ENCODE measurements at regions not wholly inside any gene's neighbourhood (a gene's known extent, or its start where the extent isn't known, plus 50 kb on each side); places are given as distances from the start of the nearest gene placed in this dataset.
"Not testable (repeated sequence)": the region's sequence is repeated elsewhere in the genome, so short reads cannot be mapped to it uniquely, and the experiment has no call there.

- DNase-seq (no peak), ATAC-seq (no peak)
- Mint-ChIP-seq H3K4me1 (ENCODE audit: low read depth) (no peaks in the 10 kb centered on the region), H3K4me3 (no peak overlapping the region), H3K27me3 (ENCODE audit: low read depth) (peaks cover 3% of the 10 kb centered on the region), H3K9me3 (no peaks in the 10 kb centered on the region), H3K36me3 (ENCODE audit: insufficient read depth) (no peaks in the 10 kb centered on the region)
These were observed 84.8 kb upstream of the ATP1A1 start for GRCh38 chr1:116288201-116288598.

DNA sequence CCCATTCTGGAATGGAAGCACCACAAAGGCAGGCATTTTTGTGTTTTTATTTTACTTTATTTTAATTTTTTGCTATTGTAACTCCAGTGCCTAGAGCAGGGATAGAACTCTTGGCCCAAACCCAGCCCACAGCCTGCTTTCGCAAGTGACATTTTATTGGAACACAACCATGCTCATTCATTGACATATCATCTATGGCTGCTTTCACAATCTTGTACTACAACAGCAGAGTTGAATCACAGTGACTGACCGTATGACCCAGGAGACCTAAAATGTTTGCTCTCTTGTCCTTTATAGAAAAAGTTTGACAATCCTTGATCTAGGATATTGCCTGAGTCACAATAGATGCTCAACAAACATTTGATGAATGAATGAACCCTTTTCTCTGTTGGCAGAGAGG is 83.9 kb upstream of the ATP1A1 start:
- no peaks in the 10 kb centered on the region for H3K36me3 Mint-ChIP-seq (ENCODE audit: insufficient read depth)
- no peak overlapping the region for H3K4me3 Mint-ChIP-seq
- no peak for DNase-seq
- H3K27me3 Mint-ChIP-seq (ENCODE audit: low read depth), result peaks cover 3% of the 10 kb centered on the region
- ATAC-seq, result no peak
- H3K4me1 Mint-ChIP-seq (ENCODE audit: low read depth), result no peaks in the 10 kb centered on the region
- no peaks in the 10 kb centered on the region for H3K9me3 Mint-ChIP-seq

DNA sequence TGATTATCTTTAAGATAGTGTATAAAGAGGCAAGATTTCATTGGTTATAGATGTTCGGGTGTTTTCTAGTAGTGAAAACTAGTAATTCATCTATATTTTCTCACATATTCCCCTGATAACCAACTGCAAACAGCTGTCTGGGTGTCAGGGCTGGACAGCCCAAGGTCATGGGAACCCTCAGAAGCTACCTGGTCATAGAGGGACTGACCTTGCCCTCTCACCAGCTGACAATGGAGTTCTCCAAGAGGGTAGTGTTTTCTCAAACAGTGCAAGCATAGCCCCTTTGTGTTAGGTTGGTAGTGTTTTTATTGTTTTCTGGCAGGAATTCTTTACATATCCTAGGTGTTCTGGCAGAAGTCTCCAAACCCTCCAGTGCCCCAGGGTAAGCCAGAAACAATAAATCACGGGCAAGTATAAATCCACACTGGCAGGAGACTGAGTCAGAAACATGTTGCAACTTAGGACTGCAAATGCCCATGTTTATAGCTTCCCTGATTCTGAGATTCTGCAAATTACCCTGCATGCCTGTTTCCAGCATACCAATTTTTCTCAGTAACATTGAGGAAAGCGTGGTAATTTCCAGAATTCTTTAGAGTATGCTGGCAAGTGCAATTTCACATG is 82.8 kb upstream of the ATP1A1 start:
- no peak for DNase-seq
- ATAC-seq, result no peak
- peaks cover 1% of the 10 kb centered on the region for H3K27me3 Mint-ChIP-seq (ENCODE audit: low read depth)
- H3K4me3 Mint-ChIP-seq, result no peak overlapping the region
- H3K4me1 Mint-ChIP-seq (ENCODE audit: low read depth), result no peaks in the 10 kb centered on the region
- no peaks in the 10 kb centered on the region for H3K36me3 Mint-ChIP-seq (ENCODE audit: insufficient read depth)
- H3K9me3 Mint-ChIP-seq, result no peaks in the 10 kb centered on the region

DNA sequence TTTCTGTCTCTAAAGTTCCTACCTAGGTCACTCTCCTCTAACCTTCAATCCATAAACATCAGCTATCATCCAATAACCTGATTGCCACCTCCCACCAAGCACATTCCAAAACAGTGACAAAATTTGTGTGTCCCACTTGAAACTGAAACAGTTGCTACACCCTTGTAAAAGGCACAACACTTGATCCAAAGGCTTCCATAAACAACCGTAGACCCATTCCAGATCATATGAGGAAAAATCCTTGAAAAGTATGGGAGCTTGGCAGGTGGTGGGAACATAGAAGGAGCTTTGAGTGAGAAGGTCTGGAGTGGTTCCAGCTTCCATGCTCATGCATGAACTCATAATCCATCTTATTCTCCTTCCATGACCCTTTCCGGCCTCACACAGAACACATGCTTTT is 82.0 kb upstream of the ATP1A1 start:
- Mint-ChIP-seq H3K36me3 (ENCODE audit: insufficient read depth) (no peaks in the 10 kb centered on the region), H3K9me3 (no peaks in the 10 kb centered on the region), H3K27me3 (ENCODE audit: low read depth) (no peaks in the 10 kb centered on the region), H3K4me1 (ENCODE audit: low read depth) (no peaks in the 10 kb centered on the region), H3K4me3 (no peak overlapping the region)
- ATAC-seq, result no peak
- no peak for DNase-seq

- H3K36me3 Mint-ChIP-seq (ENCODE audit: insufficient read depth), result no peaks in the 10 kb centered on the region
- H3K27me3 Mint-ChIP-seq (ENCODE audit: low read depth), result no peaks in the 10 kb centered on the region
- H3K4me3 Mint-ChIP-seq, result no peak overlapping the region
- DNase-seq (no peak), ATAC-seq (no peak)
- no peaks in the 10 kb centered on the region for H3K4me1 Mint-ChIP-seq (ENCODE audit: low read depth)
- no peaks in the 10 kb centered on the region for H3K9me3 Mint-ChIP-seq
These were observed 79.9 kb upstream of the ATP1A1 start for GRCh38 chr1:116292929-116293725.

DNA sequence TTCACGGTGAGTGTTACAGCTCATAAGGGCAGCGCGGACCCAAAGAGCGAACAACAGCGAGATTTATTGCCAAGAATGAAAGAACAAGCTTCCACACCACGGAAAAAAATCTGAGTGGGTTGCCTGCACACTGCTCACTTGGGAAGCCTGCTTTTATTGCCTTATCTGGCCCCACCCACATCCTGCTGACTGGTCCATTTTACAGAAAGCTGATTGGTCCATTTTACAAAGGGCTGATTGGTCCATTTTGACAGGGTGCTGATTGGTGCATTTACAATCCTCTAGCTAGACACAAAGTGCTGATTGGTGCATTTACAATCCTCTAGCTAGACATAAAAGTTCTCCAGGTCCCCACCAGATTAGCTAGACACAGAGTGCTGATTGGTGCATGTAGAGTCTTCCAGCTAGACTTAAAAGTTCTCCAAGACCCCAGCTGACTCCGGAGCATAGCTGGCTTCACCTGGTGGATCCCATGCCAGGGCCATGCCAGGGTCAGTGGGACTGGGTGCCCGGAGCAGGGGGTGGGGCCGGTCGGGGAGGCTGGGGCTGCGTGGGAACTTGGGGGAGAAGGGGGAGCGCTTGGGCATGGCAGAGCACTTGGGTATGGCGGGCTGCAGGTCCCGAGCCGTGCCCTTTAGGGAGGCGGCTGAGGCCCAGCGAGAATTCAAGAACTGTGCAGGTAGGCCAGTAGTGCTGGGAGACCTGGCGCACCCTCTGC is 75.4 kb upstream of the ATP1A1 start:
- no peaks in the 10 kb centered on the region for H3K36me3 Mint-ChIP-seq (ENCODE audit: insufficient read depth)
- H3K4me1 Mint-ChIP-seq (ENCODE audit: low read depth), result peaks cover 6% of the 10 kb centered on the region
- H3K9me3 Mint-ChIP-seq, result no peaks in the 10 kb centered on the region
- DNase-seq, result no peak
- H3K27me3 Mint-ChIP-seq (ENCODE audit: low read depth), result no peaks in the 10 kb centered on the region
- no peak overlapping the region for H3K4me3 Mint-ChIP-seq
- no peak for ATAC-seq

GRCh38 chr1:116298213-116298579 is 74.8 kb upstream of the ATP1A1 start:
- not testable (repeated sequence) for H3K4me1 Mint-ChIP-seq (ENCODE audit: low read depth); DNase-seq; H3K9me3 Mint-ChIP-seq; H3K36me3 Mint-ChIP-seq (ENCODE audit: insufficient read depth); H3K4me3 Mint-ChIP-seq; ATAC-seq; H3K27me3 Mint-ChIP-seq (ENCODE audit: low read depth)

DNA sequence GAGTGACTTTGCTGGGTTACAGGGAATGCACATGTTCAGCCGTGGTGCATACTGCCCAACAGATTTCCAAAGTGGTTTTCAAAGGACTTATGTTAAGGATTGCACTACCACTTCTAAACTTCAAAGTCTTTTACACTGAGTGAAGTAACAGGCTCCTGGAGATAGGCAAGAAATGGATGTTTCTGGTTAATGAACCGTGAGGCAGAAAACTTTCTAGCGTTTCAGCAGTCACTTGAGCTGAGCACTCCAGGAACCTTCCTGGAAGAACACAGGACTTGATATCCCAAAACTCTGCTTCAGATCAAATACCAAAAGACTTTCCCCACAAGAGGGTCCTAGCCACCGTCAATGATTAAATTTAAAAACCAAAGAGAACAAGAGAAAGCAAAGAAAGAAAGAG is 74.3 kb upstream of the ATP1A1 start:
- Mint-ChIP-seq H3K27me3 (ENCODE audit: low read depth) (no peaks in the 10 kb centered on the region), H3K36me3 (ENCODE audit: insufficient read depth) (no peaks in the 10 kb centered on the region), H3K4me3 (no peak overlapping the region), H3K4me1 (ENCODE audit: low read depth) (peaks cover 6% of the 10 kb centered on the region), H3K9me3 (no peaks in the 10 kb centered on the region)
- DNase-seq, result no peak
- ATAC-seq, result no peak

DNA sequence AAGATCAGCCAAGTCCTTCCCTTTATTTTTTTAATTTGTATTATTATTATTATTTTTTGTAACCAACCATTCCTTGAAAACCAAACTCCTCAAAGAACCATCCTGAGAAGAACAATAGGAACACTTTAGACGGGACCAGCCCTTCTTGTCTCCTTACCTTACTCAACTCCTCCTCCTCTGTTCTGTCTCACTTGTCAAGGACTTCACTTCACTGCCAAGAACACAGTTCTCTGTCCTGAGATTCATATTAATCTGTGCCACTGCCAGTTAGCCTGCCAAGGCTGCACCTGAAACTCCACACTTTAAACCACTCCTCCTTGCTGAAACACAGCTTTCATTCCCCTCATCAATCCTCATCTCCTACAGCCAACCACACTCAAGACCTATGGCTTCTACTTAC is 73.8 kb upstream of the ATP1A1 start:
- no peaks in the 10 kb centered on the region for H3K9me3 Mint-ChIP-seq
- no peaks in the 10 kb centered on the region for H3K27me3 Mint-ChIP-seq (ENCODE audit: low read depth)
- ATAC-seq, result no peak
- H3K4me1 Mint-ChIP-seq (ENCODE audit: low read depth), result peaks cover 6% of the 10 kb centered on the region
- H3K36me3 Mint-ChIP-seq (ENCODE audit: insufficient read depth), result no peaks in the 10 kb centered on the region
- H3K4me3 Mint-ChIP-seq, result no peak overlapping the region
- DNase-seq, result no peak

GRCh38 chr1:116302281-116302680 is 70.8 kb upstream of the ATP1A1 start:
- Mint-ChIP-seq H3K9me3 (no peaks in the 10 kb centered on the region), H3K27me3 (ENCODE audit: low read depth) (no peaks in the 10 kb centered on the region), H3K4me1 (ENCODE audit: low read depth) (peaks cover 6% of the 10 kb centered on the region), H3K4me3 (no peak overlapping the region), H3K36me3 (ENCODE audit: insufficient read depth) (peaks cover 1% of the 10 kb centered on the region)
- ATAC-seq (no peak), DNase-seq (no peak)

- peaks cover 1% of the 10 kb centered on the region for H3K36me3 Mint-ChIP-seq (ENCODE audit: insufficient read depth)
These were observed 66.9 kb upstream of the ATP1A1 start for GRCh38 chr1:116306102-116306501.

GRCh38 chr1:116306840-116307442 is 66.1 kb upstream of the ATP1A1 start:
- Mint-ChIP-seq H3K36me3 (ENCODE audit: insufficient read depth) (peaks cover 1% of the 10 kb centered on the region), H3K9me3 (no peaks in the 10 kb centered on the region), H3K4me3 (no peak overlapping the region), H3K27me3 (ENCODE audit: low read depth) (no peaks in the 10 kb centered on the region), H3K4me1 (ENCODE audit: low read depth) (peaks cover 12% of the 10 kb centered on the region)
- ATAC-seq (no peak), DNase-seq (no peak)

More at GRCh38 chr1:116306102-116306501, 66.9 kb upstream of the ATP1A1 start:
- Mint-ChIP-seq H3K4me3 (no peak overlapping the region), H3K27me3 (ENCODE audit: low read depth) (no peaks in the 10 kb centered on the region), H3K9me3 (no peaks in the 10 kb centered on the region), H3K4me1 (ENCODE audit: low read depth) (peaks cover 12% of the 10 kb centered on the region)
- ATAC-seq, result no peak
- DNase-seq, result no peak

DNA sequence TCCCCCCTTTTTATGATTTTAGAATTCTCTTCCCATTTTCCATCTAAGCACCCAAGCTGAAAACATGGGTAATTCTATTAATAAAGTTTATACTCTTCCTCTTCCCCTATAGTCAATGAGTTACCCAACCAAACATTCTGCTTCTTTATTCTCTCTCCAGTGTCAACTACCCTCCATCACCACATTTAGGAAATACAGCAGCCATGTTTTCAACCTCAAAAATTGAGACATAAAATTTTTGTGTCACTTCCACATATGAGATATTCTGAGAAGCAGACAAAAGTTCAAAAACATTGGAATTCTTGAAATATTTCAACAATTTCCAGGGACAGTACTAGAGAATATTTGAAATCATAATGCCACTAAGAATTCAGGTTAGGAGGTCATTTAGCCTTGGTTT is 64.8 kb upstream of the ATP1A1 start:
- H3K4me3 Mint-ChIP-seq, result no peak overlapping the region
- H3K9me3 Mint-ChIP-seq, result no peaks in the 10 kb centered on the region
- ATAC-seq, result no peak
- no peak for DNase-seq
- no peaks in the 10 kb centered on the region for H3K27me3 Mint-ChIP-seq (ENCODE audit: low read depth)
- peaks cover 17% of the 10 kb centered on the region for H3K4me1 Mint-ChIP-seq (ENCODE audit: low read depth)
- peaks cover 1% of the 10 kb centered on the region for H3K36me3 Mint-ChIP-seq (ENCODE audit: insufficient read depth)

- Mint-ChIP-seq H3K36me3 (ENCODE audit: insufficient read depth) (peaks cover 1% of the 10 kb centered on the region), H3K4me3 (no peak overlapping the region), H3K27me3 (ENCODE audit: low read depth) (no peaks in the 10 kb centered on the region), H3K4me1 (ENCODE audit: low read depth) (peaks cover 18% of the 10 kb centered on the region), H3K9me3 (no peaks in the 10 kb centered on the region)
- ATAC-seq (no peak), DNase-seq (no peak)
These were observed 63.8 kb upstream of the ATP1A1 start for GRCh38 chr1:116309090-116309870.
